Myocyte (in vitro differentiated cells): ENCODE measurements at regions not wholly inside any gene's neighbourhood (a gene's known extent, or its start where the extent isn't known, plus 50 kb on each side); places are given as distances from the start of the nearest gene placed in this dataset.

Experiments
- DNase-seq: peaks from one replicate; pipeline ENCODE4 v3.0.0-alpha.2; 2012; ENCODE audit warnings: low read depth

- DNase-seq, result no peak
These were observed 353.9 kb upstream of the MEF2C start for GRCh38 chr5:89236900-89237299.

GRCh38 chr5:89233462-89233861 is 350.5 kb upstream of the MEF2C start:
- DNase-seq, result no peak

- no peak for DNase-seq
These were observed 349.2 kb upstream of the MEF2C start for GRCh38 chr5:89232139-89232603.

GRCh38 chr5:89230178-89230577 is 347.2 kb upstream of the MEF2C start:
- no peak for DNase-seq

- DNase-seq, result no peak
These were observed 346.5 kb upstream of the MEF2C start for GRCh38 chr5:89229331-89230070.

- no peak for DNase-seq
These were observed 345.4 kb upstream of the MEF2C start for GRCh38 chr5:89228355-89228754.

- DNase-seq, result no peak
These were observed 335.4 kb upstream of the MEF2C start for GRCh38 chr5:89218364-89218763.

GRCh38 chr5:89216606-89217005 is 333.6 kb upstream of the MEF2C start:
- no peak for DNase-seq

GRCh38 chr5:89213573-89213972 is 330.6 kb upstream of the MEF2C start:
- DNase-seq, result peak; percentile 86

- DNase-seq, result peak; percentile 71
These were observed 328.9 kb upstream of the MEF2C start for GRCh38 chr5:89211836-89212235.

GRCh38 chr5:89208811-89209210 is 325.8 kb upstream of the MEF2C start:
- no peak for DNase-seq

GRCh38 chr5:89208392-89208791 is 325.4 kb upstream of the MEF2C start:
- no peak for DNase-seq

GRCh38 chr5:89204756-89205155 is 321.8 kb upstream of the MEF2C start:
- DNase-seq, result peak; percentile 72

- DNase-seq, result peak; percentile 74
These were observed 320.6 kb upstream of the MEF2C start for GRCh38 chr5:89203611-89204010.

- no peak for DNase-seq
These were observed 317.9 kb upstream of the MEF2C start for GRCh38 chr5:89200899-89201298.

GRCh38 chr5:89199306-89199705 is 316.3 kb upstream of the MEF2C start:
- no peak for DNase-seq

GRCh38 chr5:89191374-89191773 is 308.4 kb upstream of the MEF2C start:
- peak; percentile 99 for DNase-seq

GRCh38 chr5:89190515-89191265 is 307.7 kb upstream of the MEF2C start:
- DNase-seq, result peak; percentile 50

GRCh38 chr5:89187883-89188465 is 305.0 kb upstream of the MEF2C start:
- DNase-seq, result no peak

GRCh38 chr5:89187268-89187667 is 304.3 kb upstream of the MEF2C start:
- DNase-seq, result no peak

GRCh38 chr5:89181546-89181945 is 298.6 kb upstream of the MEF2C start:
- DNase-seq, result no peak

GRCh38 chr5:89179731-89180130 is 296.7 kb upstream of the MEF2C start:
- no peak for DNase-seq
